ENCODE measurements at regions not wholly inside any gene's neighbourhood (a gene's known extent, or its start where the extent isn't known, plus 50 kb on each side); places are given as distances from the start of the nearest gene placed in this dataset.

DNA sequence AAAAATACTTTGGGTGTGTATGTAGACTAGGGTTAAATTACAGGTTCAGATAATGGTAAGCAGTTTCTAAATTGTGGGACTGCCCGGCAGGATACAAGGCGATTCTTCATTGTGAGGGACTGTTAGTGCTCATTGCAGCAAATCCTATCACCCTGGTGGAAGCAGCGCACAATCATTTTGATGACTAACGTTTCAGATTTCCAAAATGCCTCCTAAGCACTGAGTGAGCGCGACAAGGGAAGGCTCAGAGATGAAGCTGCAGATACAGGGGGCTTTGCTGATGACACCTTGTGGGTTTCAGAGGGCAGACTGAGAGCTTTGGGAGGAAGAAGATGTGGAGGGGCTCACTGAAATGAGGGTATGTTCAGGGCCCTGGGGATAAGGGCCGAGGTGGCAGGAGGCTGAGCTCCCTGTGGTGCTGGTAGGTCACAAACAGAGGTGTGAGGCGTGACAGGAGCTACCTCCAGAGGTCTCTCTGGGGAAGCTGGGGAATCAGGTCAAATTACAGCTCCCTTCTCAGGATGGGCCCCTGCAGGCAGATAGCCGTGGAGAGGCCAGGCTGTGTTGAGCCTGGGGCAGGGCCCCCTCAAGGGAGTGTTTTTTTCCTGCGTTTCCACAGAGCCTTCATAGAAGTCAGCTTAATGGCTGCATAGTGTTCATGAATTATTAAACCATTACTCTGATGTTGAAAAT is 84.5 kb upstream of the FYN start:
- no peak for DNase-seq

- no peak for DNase-seq
Observed at GRCh38 chr6:111958534-111958933, 85.3 kb upstream of the FYN start.

DNA sequence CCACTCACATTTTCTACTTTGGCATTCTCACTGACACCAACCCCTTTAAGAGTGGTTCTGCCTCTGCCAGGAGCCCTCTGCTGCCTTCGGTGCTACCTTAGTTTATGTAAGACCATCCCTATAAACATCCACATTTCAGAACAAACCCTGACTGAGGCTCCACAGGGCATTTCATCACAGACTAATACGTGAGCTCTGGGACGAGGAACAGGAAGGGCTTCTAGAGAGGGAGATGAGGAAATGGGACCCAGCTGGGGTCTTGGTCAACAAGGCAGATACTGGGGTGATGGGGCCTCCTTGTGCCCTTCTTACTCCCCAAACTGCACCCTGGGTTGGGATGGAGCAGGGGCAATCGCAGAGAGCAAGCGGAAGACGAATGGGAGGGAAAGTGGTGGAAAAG is 86.5 kb upstream of the FYN start:
- no peak for DNase-seq

- no peak for DNase-seq
Observed at GRCh38 chr6:111967131-111967530, 86.8 kb upstream of the CCN6 start.

DNA sequence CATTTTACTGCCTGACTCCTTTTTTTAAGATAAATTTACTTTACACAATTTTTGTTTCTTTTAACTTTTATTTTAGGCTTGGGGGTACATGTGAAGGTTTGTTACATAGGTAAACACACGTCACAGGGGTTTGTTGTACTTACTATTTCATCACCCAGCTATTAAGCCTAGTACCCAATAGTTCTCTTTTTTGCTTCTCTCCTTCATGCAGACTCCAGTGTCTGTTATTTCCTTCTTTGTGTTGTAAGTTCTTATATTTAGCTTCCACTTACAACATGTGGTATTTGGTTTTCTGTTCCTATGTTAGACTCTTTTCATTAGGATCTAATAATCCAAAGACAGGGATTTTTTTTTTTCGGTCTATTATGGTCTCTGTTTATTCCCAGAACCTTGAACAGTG is 83.5 kb upstream of the CCN6 start:
- DNase-seq = no peak

DNA sequence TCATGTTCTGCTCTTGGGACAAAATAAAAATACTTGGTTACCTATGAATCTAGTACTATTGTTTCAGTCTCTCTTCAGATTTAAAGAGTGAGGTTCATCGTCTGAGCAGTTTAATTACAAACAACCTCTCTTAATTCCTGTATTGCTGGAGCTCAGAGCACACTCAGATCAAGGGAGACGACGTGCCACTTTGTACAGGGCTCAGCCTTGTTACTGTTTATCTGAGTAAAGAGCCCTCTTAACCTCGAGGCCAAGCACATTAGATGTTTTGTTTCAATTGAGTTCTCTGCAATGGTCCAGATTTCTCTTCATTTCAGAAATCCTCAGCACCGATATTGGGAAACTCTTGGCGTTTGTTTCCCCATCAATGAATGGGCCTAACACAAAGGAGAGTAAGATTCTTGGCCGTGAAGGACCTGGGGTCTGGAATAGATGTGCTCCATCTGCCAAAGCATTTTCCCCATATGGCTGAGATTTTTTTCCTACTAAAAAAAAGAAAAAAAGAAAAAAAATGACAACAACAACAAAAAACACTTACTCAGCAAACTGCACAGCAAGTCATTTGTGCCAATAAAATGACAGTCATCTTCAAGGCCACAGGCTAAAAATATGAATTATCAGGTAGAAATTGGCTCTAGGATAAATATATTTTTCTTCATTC is 82.6 kb upstream of the CCN6 start:
- DNase-seq = no peak

DNA sequence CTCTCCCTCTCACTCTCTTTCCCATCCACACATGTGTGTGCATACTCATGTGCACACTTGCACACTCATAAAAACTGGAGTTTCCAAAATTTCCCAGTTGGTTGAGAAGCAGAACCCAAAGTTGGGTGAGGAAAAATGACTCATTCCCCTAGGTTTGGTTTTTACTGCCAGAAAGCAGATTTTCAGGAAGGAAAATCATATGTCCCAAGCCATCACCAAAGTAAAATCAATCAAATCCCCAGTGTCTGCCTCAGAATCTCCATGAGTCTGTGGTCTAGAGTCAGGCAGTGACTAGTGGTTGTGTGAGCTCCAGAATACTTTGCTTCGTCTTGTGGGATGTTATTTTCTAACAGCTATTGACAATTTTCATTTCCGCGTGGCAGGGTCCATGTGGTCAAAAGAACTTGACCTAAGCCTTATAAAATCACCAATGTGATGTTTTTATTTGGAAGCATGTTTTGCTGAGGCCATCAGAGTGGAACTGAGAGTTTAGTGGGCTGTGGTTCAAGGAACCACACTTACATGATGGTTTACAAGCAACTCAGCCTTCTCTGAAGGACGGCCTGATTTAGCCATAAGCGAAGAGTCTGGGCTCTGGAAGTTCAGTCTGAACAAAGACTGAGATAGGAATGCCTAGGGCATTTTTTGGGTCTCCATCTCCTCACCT is 81.9 kb upstream of the CCN6 start:
- no peak for DNase-seq

- DNase-seq = no peak
Observed at GRCh38 chr6:111972745-111973117, 81.2 kb upstream of the CCN6 start.

GRCh38 chr6:111973118-111973761 is 80.7 kb upstream of the CCN6 start:
- DNase-seq = peak in 11 of 56 donors; percentile 6 to 51 (median 12)

GRCh38 chr6:111973927-111974639 is 79.8 kb upstream of the CCN6 start:
- DNase-seq = no peak

DNA sequence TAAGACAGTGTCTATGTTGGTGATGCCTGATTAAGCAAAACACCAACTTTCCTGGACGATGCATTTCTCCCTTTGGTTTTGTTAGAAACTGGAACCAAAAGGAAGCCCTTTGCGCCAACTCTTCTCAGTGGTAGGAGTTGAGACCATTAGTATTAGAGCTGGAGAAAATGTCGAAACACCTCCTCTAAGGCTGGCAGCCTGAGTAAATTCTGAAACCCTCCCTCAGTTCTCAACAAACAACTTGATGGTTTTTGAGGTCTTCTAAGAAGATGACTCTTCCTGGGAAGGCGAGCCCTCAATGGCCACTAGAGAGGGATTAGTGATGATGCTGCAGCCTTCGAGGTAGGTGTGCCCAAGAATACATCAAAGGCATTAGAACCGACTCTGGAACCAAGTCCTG is 78.4 kb upstream of the CCN6 start:
- DNase-seq = no peak

DNA sequence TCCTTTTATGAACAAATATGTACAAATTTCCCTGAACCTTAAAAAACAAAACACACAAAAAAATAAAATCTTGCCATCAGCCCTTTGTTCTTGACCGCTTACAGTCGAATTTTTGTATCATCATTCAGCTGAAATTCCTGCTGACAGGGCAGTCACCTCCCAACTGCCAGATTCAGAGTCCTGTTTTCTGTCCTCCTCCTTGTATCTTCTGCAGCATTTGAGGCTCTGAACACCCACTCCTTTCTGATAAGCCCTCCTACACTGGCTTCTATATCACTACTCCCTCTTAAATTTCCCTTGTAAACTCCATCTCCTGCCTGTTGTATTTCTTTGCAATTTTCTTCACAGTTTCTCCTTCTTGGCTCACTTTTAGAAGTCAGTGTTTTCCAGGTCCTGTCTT is 77.8 kb upstream of the CCN6 start:
- no peak for DNase-seq

DNA sequence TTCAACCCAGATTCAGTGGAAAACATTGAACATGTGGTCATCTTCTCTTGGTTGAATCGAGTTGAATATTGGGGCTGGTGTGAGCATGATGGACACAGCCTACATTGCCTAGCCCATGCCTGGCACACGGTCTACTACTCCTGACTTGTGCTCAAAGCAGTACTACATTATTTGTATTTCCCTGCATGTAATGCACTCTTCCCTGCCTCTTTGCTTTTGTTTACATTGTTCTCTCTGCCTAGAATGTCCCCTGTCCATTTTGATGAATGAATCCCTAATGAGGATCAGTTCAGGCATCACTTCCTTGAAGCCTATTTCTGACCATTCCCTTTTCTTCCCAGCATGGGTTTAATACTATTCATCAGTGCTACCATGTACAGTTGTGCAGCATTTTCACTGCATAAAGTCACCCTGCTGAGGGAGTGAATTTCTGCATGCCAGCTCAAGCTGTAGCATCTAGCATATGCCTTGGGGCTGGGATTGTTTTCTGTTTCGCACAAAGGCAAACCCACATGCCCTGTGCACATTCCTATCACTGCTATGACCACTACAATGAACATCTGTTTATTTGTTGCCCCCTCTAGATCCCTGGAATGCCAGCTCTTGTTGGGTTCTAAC is 75.3 kb upstream of the CCN6 start:
- DNase-seq = no peak

DNA sequence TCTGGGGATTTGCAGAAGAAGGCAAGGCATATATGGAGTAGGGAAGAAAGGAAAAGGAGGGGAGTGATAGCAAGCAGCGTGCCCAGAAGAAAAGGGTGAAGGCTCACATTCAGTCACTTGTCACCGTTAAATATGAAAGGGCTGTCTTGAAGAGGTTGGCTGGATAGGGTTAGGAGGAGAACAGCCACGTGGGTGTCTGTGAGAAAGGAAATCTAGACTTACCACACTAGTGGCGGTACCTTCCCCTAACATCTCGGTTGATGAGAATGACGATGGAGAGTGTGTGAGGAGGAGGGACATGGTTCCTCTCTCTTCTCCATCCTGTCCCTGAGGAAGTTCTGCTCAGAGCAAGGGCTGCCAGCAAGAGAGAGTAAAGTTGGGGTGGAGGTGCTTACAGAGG is 74.3 kb upstream of the CCN6 start:
- DNase-seq = no peak

DNA sequence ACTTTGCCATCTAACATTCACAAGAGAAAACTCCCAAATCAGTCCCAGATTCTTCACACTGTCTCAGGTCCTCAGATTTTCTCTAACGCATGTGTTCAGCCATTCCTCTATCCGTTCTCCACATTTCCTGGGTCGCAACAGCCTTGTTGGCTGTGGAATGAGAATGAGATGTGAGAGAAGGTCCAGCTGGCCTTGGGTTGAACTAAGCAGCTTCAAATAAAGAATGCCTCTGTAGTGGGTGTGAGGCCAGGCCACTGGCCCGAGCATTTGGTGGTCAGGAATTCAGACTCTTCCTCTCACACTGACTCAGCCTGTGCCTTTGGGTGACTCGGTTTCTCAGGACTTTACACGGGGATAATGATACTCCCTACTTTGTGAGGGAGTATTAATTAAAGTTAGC is 73.8 kb upstream of the CCN6 start:
- DNase-seq = no peak

- no peak for DNase-seq
Observed at GRCh38 chr6:111980971-111981840, 72.7 kb upstream of the CCN6 start.

- DNase-seq = no peak
Observed at GRCh38 chr6:111982681-111983080, 71.2 kb upstream of the CCN6 start.

- no peak for DNase-seq
Observed at GRCh38 chr6:111983193-111983592, 70.7 kb upstream of the CCN6 start.

GRCh38 chr6:111984081-111984480 is 69.8 kb upstream of the CCN6 start:
- no peak for DNase-seq

- no peak for DNase-seq
Observed at GRCh38 chr6:111984516-111985201, 69.2 kb upstream of the CCN6 start.

All from nucleus accumbens (tissue), 56 donors.